B cell (primary cell): ENCODE measurements at regions not wholly inside any gene's neighbourhood (a gene's known extent, or its start where the extent isn't known, plus 50 kb on each side); places are given as distances from the start of the nearest gene placed in this dataset.

Source experiments
- ATAC-seq: fragments of 200-7000 bp; cut with Tn5 transposase; one replicate; pipeline ENCODE4 v1.10.0; 2021; ENCODE audit warnings: low read depth, mild to moderate bottlenecking, moderate number of reproducible peaks, moderate library complexity
- CTCF ChIA-PET: fragments of 350-600 bp; sonication (Branson Sonifier 250); formaldehyde crosslinking; loops from one replicate; lab custom pipeline; 2021; ENCODE audit warnings: antibody characterized with exemption, inconsistent platforms; lab: Charles Lee
- POLR2A ChIA-PET: fragments of 350-600 bp; sonication (Branson Sonifier 250); formaldehyde crosslinking; loops from one replicate; lab custom pipeline; 2021; ENCODE audit warnings: antibody characterized with exemption; lab: Charles Lee
- DNase-seq: peaks from one replicate; pipeline ENCODE4 v3.0.0; 2013
- H2AFZ ChIP-seq: 2 replicates; pipeline ENCODE4 v1.6.1; 2012; ENCODE audit warnings: mild to moderate bottlenecking, low read depth, low read length; ENCODE audit not compliant: insufficient read depth, poor library complexity, severe bottlenecking
- H3K27ac ChIP-seq, 2 donors: 1 replicate in 1 of 2; 2 replicates in 1 of 2; pipeline ENCODE4 v1.5.1; 2012 to 2013; ENCODE audit warnings: low read length in 2 of 2, mild to moderate bottlenecking in 2 of 2, moderate library complexity in 1 of 2
- H3K27me3 ChIP-seq, 4 experiments: fragments of 200-600 bp in 1 of 4; sonication (generic) in 1 of 4; replicated peaks in 1 of 4; 1 replicate in 2 of 4; 2 replicates in 2 of 4; pipeline versions ENCODE4 v1.6.1 to v1.7.0; 2013 to 2016; ENCODE audit warnings: low read length in 3 of 4, mild to moderate bottlenecking in 2 of 4, mixed read lengths in 1 of 4, moderate library complexity in 1 of 4; ENCODE audit not compliant: insufficient read depth in 4 of 4, control insufficient read depth in 3 of 4; ENCODE audit errors: control extremely low read depth in 1 of 4
- H3K36me3 ChIP-seq, 2 experiments: replicated peaks in 1 of 2; 1 replicate in 1 of 2; 2 replicates in 1 of 2; pipeline versions ENCODE4 v1.6.1 to v1.7.1; 2013; ENCODE audit warnings: low read length in 1 of 2; ENCODE audit not compliant: insufficient read depth in 2 of 2, control insufficient read depth in 1 of 2; ENCODE audit errors: control extremely low read depth in 1 of 2, extremely low read depth in 1 of 2
- H3K4me1 ChIP-seq, 2 donors: fragments of 200-600 bp in 1 of 2; sonication (generic) in 1 of 2; 1 replicate in 1 of 2; 2 replicates in 1 of 2; pipeline versions ENCODE4 v1.5.1 to v1.6.1; 2013 to 2017; ENCODE audit warnings: low read length in 2 of 2; ENCODE audit not compliant: control insufficient read depth in 2 of 2, insufficient read depth in 2 of 2
- H3K4me2 ChIP-seq: replicated peaks from 2 replicates; pipeline ENCODE3; 2012; ENCODE audit warnings: mild to moderate bottlenecking, low read depth, low read length; ENCODE audit not compliant: poor library complexity, severe bottlenecking
- H3K4me3 ChIP-seq, 5 experiments: fragments of 200-600 bp in 1 of 5; sonication (generic) in 1 of 5; 1 replicate in 3 of 5; 2 replicates in 2 of 5; pipeline versions ENCODE4 v1.5.1 to v1.7.0; 2011 to 2016; ENCODE audit warnings: low read length in 4 of 5, mild to moderate bottlenecking in 4 of 5, low read depth in 2 of 5, control low read depth in 1 of 5, moderate library complexity in 1 of 5; ENCODE audit not compliant: insufficient read depth in 1 of 5; ENCODE audit errors: control extremely low read depth in 1 of 5, extremely low read depth in 1 of 5
- H3K79me2 ChIP-seq: fragments of 200-600 bp; sonication (generic); one replicate; pipeline ENCODE4 v1.6.0; 2016; ENCODE audit warnings: low read length; ENCODE audit not compliant: control insufficient read depth, insufficient read depth
- H3K9ac ChIP-seq: fragments of 200-600 bp; sonication (generic); 2 replicates; pipeline ENCODE4 v1.6.1; 2017; ENCODE audit warnings: mild to moderate bottlenecking, low read length, moderate library complexity
- H3K9me3 ChIP-seq, 3 donors: one replicate each; pipeline versions ENCODE4 v1.6.1 to v1.7.1; 2013; ENCODE audit warnings: low read length in 2 of 3; ENCODE audit not compliant: control insufficient read depth in 2 of 3, insufficient read depth in 1 of 3; ENCODE audit errors: control extremely low read depth in 1 of 3
- H4K20me1 ChIP-seq: 2 replicates; pipeline ENCODE4 v1.6.0; 2012; ENCODE audit warnings: mild to moderate bottlenecking, low read length; ENCODE audit not compliant: insufficient read depth, control insufficient read depth, poor library complexity, severe bottlenecking
- H3K27ac Mint-ChIP-seq: one replicate; pipeline ENCODE4 v1.8.0; 2021; ENCODE audit warnings: mixed read lengths
- H3K27me3 Mint-ChIP-seq: one replicate; pipeline ENCODE4 v1.8.0; 2021; ENCODE audit warnings: mixed read lengths
- H3K4me1 Mint-ChIP-seq: one replicate; pipeline ENCODE4 v1.8.0; 2021; ENCODE audit warnings: mixed read lengths
- H3K4me3 Mint-ChIP-seq: one replicate; pipeline ENCODE4 v1.8.0; 2021; ENCODE audit warnings: mixed read lengths
- H3K9me3 Mint-ChIP-seq: one replicate; pipeline ENCODE4 v1.8.0; 2022; ENCODE audit warnings: mixed read lengths; ENCODE audit not compliant: insufficient read depth
- CTCF ChIP-seq: fragments of 200-600 bp; IDR thresholded peaks from one replicate; pipeline ENCODE4 v1.8.0; 2022; ENCODE audit warnings: antibody characterized with exemption, mild to moderate bottlenecking
- EZH2 ChIP-seq: IDR thresholded peaks from 2 replicates; pipeline ENCODE4 v1.6.1; 2012; ENCODE audit warnings: borderline replicate concordance, low read depth, mild to moderate bottlenecking, moderate library complexity, low read length; ENCODE audit not compliant: insufficient read depth, poor library complexity, severe bottlenecking
- WGBS: methylation state at CpG from one replicate; pipeline ENCODE4 v1.1.5; 2013; ENCODE audit warnings: missing lambda C conversion rate; ENCODE audit not compliant: insufficient coverage; 5-methylcytosine and 5-hydroxymethylcytosine counted together
- intact Hi-C: fragments of 100-400 bp; cut with micrococcal nuclease; formaldehyde crosslinking; loops from one replicate; pipeline ENCODE4 v1.10.0; 2022

GRCh38 chr4:177717407-177717806, 275.2 kb upstream of the AGA start:
- no peak overlapping the region for H3K4me3 ChIP-seq
- no peak for DNase-seq
- H4K20me1 ChIP-seq = no peaks in the 10 kb centered on the region
- no peaks in the 10 kb centered on the region for H3K9me3 ChIP-seq
- intact Hi-C loops = no loop called here
- H3K27me3 ChIP-seq = no peaks in the 10 kb centered on the region
- Mint-ChIP-seq H3K4me1 (no peaks in the 10 kb centered on the region), H3K9me3 (peaks cover 4% of the 10 kb centered on the region), H3K4me3 (no peak overlapping the region), H3K27me3 (no peaks in the 10 kb centered on the region), H3K27ac (no peak overlapping the region)
- H2AFZ ChIP-seq = no peak overlapping the region
- H3K9ac ChIP-seq = no peak overlapping the region
- ChIA-PET CTCF (no interaction called here), POLR2A (no interaction called here)
- no CpG with 5 or more reads among the region's 1 CpG for WGBS
- TF ChIP-seq EZH2 (no peak), CTCF (no peak)
- no peak for ATAC-seq
- no peaks in the 10 kb centered on the region for H3K36me3 ChIP-seq
- no peaks in the 10 kb centered on the region for H3K4me1 ChIP-seq
- no peak overlapping the region for H3K4me2 ChIP-seq
- no peak overlapping the region for H3K27ac ChIP-seq
- H3K79me2 ChIP-seq = no peaks in the 10 kb centered on the region

- WGBS = 80% methylated on average over 1 of the region's 4 CpGs
- intact Hi-C loops = no loop called here
- no peak for ATAC-seq
Measured at GRCh38 chr4:177718514-177718913, 276.3 kb upstream of the AGA start.

More at GRCh38 chr4:177718514-177718913, 276.3 kb upstream of the AGA start:
- no peaks in the 10 kb centered on the region for H3K9me3 ChIP-seq
- Mint-ChIP-seq H3K27me3 (no peaks in the 10 kb centered on the region), H3K4me3 (no peak overlapping the region), H3K4me1 (no peaks in the 10 kb centered on the region), H3K9me3 (peaks cover 4% of the 10 kb centered on the region), H3K27ac (no peak overlapping the region)
- DNase-seq = no peak
- H3K27me3 ChIP-seq = no peaks in the 10 kb centered on the region
- no peak overlapping the region for H3K27ac ChIP-seq
- no peaks in the 10 kb centered on the region for H3K36me3 ChIP-seq
- no peak overlapping the region for H2AFZ ChIP-seq
- TF ChIP-seq CTCF (no peak), EZH2 (no peak)
- no peak overlapping the region for H3K4me2 ChIP-seq
- no peaks in the 10 kb centered on the region for H3K4me1 ChIP-seq
- no peaks in the 10 kb centered on the region for H4K20me1 ChIP-seq
- no peak overlapping the region for H3K4me3 ChIP-seq
- H3K9ac ChIP-seq = no peak overlapping the region
- H3K79me2 ChIP-seq = no peaks in the 10 kb centered on the region
- ChIA-PET POLR2A (no interaction called here), CTCF (no interaction called here)
